Ovary (tissue), 7 donors: ENCODE measurements at regions not wholly inside any gene's neighbourhood (a gene's known extent, or its start where the extent isn't known, plus 50 kb on each side); places are given as distances from the start of the nearest gene placed in this dataset.

ENCODE experiments used
- DNase-seq, 5 donors: peaks; one replicate each; pipeline ENCODE4 v3.0.0-alpha.2; 2019 to 2020
- H3K27ac ChIP-seq, 2 donors: fragments of 200-600 bp; one replicate each; pipeline versions ENCODE4 v1.5.1 to v1.8.0; 2019 to 2022
- H3K27me3 ChIP-seq: fragments of 200-600 bp; one replicate; pipeline ENCODE4 v1.8.0; 2022
- H3K36me3 ChIP-seq: fragments of 200-600 bp; sonication (generic); one replicate; pipeline ENCODE4 v1.5.1; 2019
- H3K4me1 ChIP-seq: one replicate; pipeline ENCODE4 v1.8.1; 2013; ENCODE audit warnings: mild to moderate bottlenecking, moderate library complexity; ENCODE audit not compliant: insufficient read depth
- H3K4me3 ChIP-seq: fragments of 200-600 bp; sonication (generic); one replicate; pipeline ENCODE4 v1.5.1; 2017
- H3K9me3 ChIP-seq, 2 donors: fragments of 200-600 bp in 1 of 2; sonication (generic) in 1 of 2; one replicate each; pipeline versions ENCODE4 v1.5.1 to v1.8.1; 2013 to 2019; ENCODE audit warnings: mild to moderate bottlenecking in 1 of 2, moderate library complexity in 1 of 2
- EP300 ChIP-seq: sonication (generic); formaldehyde crosslinking; IDR thresholded peaks from one replicate; pipeline ENCODE4 v1.6.1; 2017; ENCODE audit warnings: antibody characterized with exemption
- POLR2A ChIP-seq: fragments of 450-650 bp; IDR thresholded peaks from one replicate; pipeline ENCODE4 v1.6.1; 2017; ENCODE audit warnings: antibody characterized with exemption, mild to moderate bottlenecking, moderate library complexity
- WGBS, 3 donors: extraction: QIAGEN DNeasy Blood & Tissue Kit in 1 of 3; methylation state at CpG; one replicate each; pipeline versions ENCODE4 v1.1.5 to v1.1.7; 2013 to 2017; 5-methylcytosine and 5-hydroxymethylcytosine counted together
- intact Hi-C, 4 donors: fragments of 100-400 bp; cut with DNase I; formaldehyde crosslinking; loops; one replicate each; pipeline versions ENCODE4 v1.11.0 to v1.15.1; 2022 to 2023
- TF ChIP-seq, protein P1 (sequence below), 3 donors: fragments of 450-650 bp in 2 of 3; fragments of 200-600 bp in 1 of 3; IDR thresholded peaks; one replicate each; pipeline versions ENCODE4 v1.5.1 to v1.8.0; 2016 to 2022; ENCODE audit warnings: antibody characterized with exemption in 3 of 3, mild to moderate bottlenecking in 1 of 3
- donor health status: DM: no; HTN: no; CAD: no; lungs with moderate emphysema.
- donor health status: DM: no; HTN: no; CAD: no.
- donor health status: Bipolar disorder and iron deficiency.
- donor health status: DM: no; HTN: no; CAD: no.
- donor health status: DM: yes; HTN: yes; CAD: no.

GRCh38 chr3:174620138-174620537 is 239.0 kb upstream of the NAALADL2 start:
- Histone ChIP-seq H3K36me3 (no peaks in the 10 kb centered on the region), H3K4me3 (no peak overlapping the region), H3K27me3 (no peaks in the 10 kb centered on the region), H3K4me1 (no peaks in the 10 kb centered on the region), H3K27ac (no peak overlapping the region), H3K9me3 (no peaks in the 10 kb centered on the region)
- 65 to 80% (median 78%) methylated on average over 2 of the region's 2 CpGs for WGBS, 3 donors
- TF ChIP-seq, protein P1, sequence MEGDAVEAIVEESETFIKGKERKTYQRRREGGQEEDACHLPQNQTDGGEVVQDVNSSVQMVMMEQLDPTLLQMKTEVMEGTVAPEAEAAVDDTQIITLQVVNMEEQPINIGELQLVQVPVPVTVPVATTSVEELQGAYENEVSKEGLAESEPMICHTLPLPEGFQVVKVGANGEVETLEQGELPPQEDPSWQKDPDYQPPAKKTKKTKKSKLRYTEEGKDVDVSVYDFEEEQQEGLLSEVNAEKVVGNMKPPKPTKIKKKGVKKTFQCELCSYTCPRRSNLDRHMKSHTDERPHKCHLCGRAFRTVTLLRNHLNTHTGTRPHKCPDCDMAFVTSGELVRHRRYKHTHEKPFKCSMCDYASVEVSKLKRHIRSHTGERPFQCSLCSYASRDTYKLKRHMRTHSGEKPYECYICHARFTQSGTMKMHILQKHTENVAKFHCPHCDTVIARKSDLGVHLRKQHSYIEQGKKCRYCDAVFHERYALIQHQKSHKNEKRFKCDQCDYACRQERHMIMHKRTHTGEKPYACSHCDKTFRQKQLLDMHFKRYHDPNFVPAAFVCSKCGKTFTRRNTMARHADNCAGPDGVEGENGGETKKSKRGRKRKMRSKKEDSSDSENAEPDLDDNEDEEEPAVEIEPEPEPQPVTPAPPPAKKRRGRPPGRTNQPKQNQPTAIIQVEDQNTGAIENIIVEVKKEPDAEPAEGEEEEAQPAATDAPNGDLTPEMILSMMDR (IDR thresholded peaks at IDR 0.05) = no peak
- TF ChIP-seq EP300 (no peak), POLR2A (no peak)
- no peak for DNase-seq
- intact Hi-C loops = no loop called here

GRCh38 chr3:174620855-174621472 is 238.2 kb upstream of the NAALADL2 start:
- Histone ChIP-seq H3K27ac (no peak overlapping the region), H3K4me1 (no peaks in the 10 kb centered on the region), H3K36me3 (no peaks in the 10 kb centered on the region), H3K4me3 (no peak overlapping the region), H3K9me3 (no peaks in the 10 kb centered on the region), H3K27me3 (no peaks in the 10 kb centered on the region)
- WGBS, 3 donors = 84 to 90% (median 87%) methylated on average over 4 of the region's 4 CpGs
- no peak for DNase-seq
- TF ChIP-seq, protein P1 (IDR thresholded peaks at IDR 0.05) = no peak
- no peak for TF ChIP-seq EP300
- no peak for TF ChIP-seq POLR2A
- intact Hi-C loops = no loop called here

- H3K4me3 ChIP-seq = no peak overlapping the region
- no peaks in the 10 kb centered on the region for H3K9me3 ChIP-seq
- TF ChIP-seq, protein P1 (IDR thresholded peaks at IDR 0.05) = no peak
- TF ChIP-seq POLR2A (no peak), EP300 (no peak)
- no peaks in the 10 kb centered on the region for H3K27me3 ChIP-seq
- H3K4me1 ChIP-seq = no peaks in the 10 kb centered on the region
- H3K36me3 ChIP-seq = no peaks in the 10 kb centered on the region
- no peak for DNase-seq
- H3K27ac ChIP-seq = no peak overlapping the region
- intact Hi-C loops = no loop called here
Observed at GRCh38 chr3:174633342-174633741, 225.8 kb upstream of the NAALADL2 start.

- intact Hi-C loops = no loop called here
- Histone ChIP-seq H3K27ac (no peak overlapping the region), H3K27me3 (no peaks in the 10 kb centered on the region), H3K4me1 (no peaks in the 10 kb centered on the region), H3K36me3 (no peaks in the 10 kb centered on the region), H3K9me3 (no peaks in the 10 kb centered on the region), H3K4me3 (no peak overlapping the region)
- TF ChIP-seq POLR2A = no peak
- TF ChIP-seq, protein P1 (IDR thresholded peaks at IDR 0.05) = no peak
- TF ChIP-seq EP300 = no peak
- DNase-seq = no peak
- WGBS, 3 donors = 44 to 97% (median 65%) methylated on average over 2 of the region's 2 CpGs
Observed at GRCh38 chr3:174636451-174636850, 222.7 kb upstream of the NAALADL2 start.
